SK-N-MC (cell line): ENCODE measurements at regions not wholly inside any gene's neighbourhood (a gene's known extent, or its start where the extent isn't known, plus 50 kb on each side); places are given as distances from the start of the nearest gene placed in this dataset.

Source experiments
- EZH2 ChIP-seq: fragments of 200-600 bp; sonication (generic); IDR thresholded peaks from one replicate; pipeline ENCODE4 v1.6.1; 2017; ENCODE audit warnings: antibody characterized with exemption
- FOXP2 ChIP-seq: optimal IDR thresholded peaks from 2 replicates; pipeline ENCODE3; 2011; ENCODE audit warnings: mild to moderate bottlenecking, moderate library complexity; ENCODE audit not compliant: insufficient read depth; ENCODE audit errors: extremely low read length, control extremely low read depth
- POLR2AphosphoS5 ChIP-seq: IDR thresholded peaks from 2 replicates; pipeline ENCODE4 v1.6.1; 2012; ENCODE audit warnings: mild to moderate bottlenecking, low read depth, low read length, borderline replicate concordance

GRCh38 chr3:8210882-8211341, 290.7 kb upstream of the LMCD1 start:
- no peak for TF ChIP-seq POLR2AphosphoS5
- no peak for TF ChIP-seq EZH2
- no peak for TF ChIP-seq FOXP2
